Ectodermal cell (in vitro differentiated cells): ENCODE measurements at regions not wholly inside any gene's neighbourhood (a gene's known extent, or its start where the extent isn't known, plus 50 kb on each side); places are given as distances from the start of the nearest gene placed in this dataset.
"Not testable (repeated sequence)": the region's sequence is repeated elsewhere in the genome, so short reads cannot be mapped to it uniquely, and the experiment has no call there.

Experiments used
- H3K27ac ChIP-seq: 2 replicates; pipeline ENCODE4 v1.7.0; 2013; ENCODE audit warnings: mild to moderate bottlenecking, low read depth, low read length; ENCODE audit not compliant: insufficient read depth, poor library complexity, severe bottlenecking
- H3K27me3 ChIP-seq: 2 replicates; pipeline ENCODE4 v1.7.0; 2013; ENCODE audit warnings: mild to moderate bottlenecking, low read length; ENCODE audit not compliant: insufficient read depth, control insufficient read depth, poor library complexity, severe bottlenecking
- H3K36me3 ChIP-seq: one replicate; pipeline ENCODE4 v1.7.0; 2013; ENCODE audit warnings: low read length; ENCODE audit not compliant: control insufficient read depth, insufficient read depth
- H3K4me1 ChIP-seq: one replicate; pipeline ENCODE4 v1.7.0; 2013; ENCODE audit warnings: low read length; ENCODE audit not compliant: control insufficient read depth, insufficient read depth
- H3K4me3 ChIP-seq: 2 replicates; pipeline ENCODE4 v1.7.0; 2013; ENCODE audit warnings: low read depth, low read length, control low read depth; ENCODE audit not compliant: insufficient read depth
- H3K9me3 ChIP-seq: 2 replicates; pipeline ENCODE4 v1.7.0; 2013; ENCODE audit warnings: mild to moderate bottlenecking, low read length, moderate library complexity; ENCODE audit not compliant: control insufficient read depth
- WGBS, 2 experiments: methylation state at CpG; one replicate each; pipeline ENCODE4 v1.1.7; 2013; ENCODE audit warnings: missing lambda C conversion rate in 2 of 2; 5-methylcytosine and 5-hydroxymethylcytosine counted together

DNA sequence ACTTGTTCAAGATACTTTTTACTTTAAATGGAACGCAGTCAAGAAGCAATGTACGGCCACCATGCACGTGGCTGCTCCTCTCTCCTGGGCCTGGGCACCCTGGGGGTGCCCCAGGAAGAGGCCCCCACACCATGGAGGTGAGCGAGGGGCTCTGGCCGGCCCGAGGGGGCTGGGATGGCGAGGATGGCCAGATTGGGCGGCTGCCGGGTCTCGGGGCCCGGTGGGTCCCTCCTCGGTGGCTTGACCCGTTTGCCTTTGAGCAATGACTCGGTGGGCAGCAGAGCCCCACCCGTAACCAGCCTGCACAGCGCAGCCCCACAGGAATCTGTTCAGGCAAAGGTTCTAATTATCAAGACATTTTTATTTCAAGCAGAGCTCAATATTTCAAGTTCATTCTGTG is 167.4 kb downstream of the BRD1 start:
- H3K36me3 ChIP-seq, result no peaks in the 10 kb centered on the region
- no peak overlapping the region for H3K4me3 ChIP-seq
- no peaks in the 10 kb centered on the region for H3K4me1 ChIP-seq
- no peak overlapping the region for H3K27ac ChIP-seq
- H3K27me3 ChIP-seq, result no peaks in the 10 kb centered on the region
- WGBS, 2 experiments, result 94 to 96% methylated on average over 16 of the region's 16 CpGs
- H3K9me3 ChIP-seq, result no peaks in the 10 kb centered on the region

DNA sequence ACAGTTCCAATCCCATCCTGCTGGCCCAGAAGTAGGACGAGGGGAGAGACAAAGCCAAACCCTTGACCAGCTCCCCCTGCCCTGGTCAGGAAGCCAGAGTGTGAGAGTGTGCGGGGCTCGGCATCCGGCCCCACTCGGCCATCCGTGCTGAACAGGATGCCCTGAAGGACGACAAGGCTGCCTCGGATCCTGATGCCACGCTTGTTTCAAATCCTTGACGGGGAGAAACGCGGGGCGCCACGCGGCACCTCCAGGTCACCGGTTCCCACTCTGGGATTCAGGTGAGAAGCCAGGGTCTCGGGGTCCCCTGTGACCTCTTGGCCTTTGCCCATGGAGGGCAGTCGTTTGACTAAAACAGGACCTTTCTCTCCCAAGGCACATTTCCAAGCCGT is 167.8 kb downstream of the BRD1 start:
- WGBS, 2 experiments, result 92 to 93% methylated on average over 19 of the region's 19 CpGs
- no peak overlapping the region for H3K27ac ChIP-seq
- no peaks in the 10 kb centered on the region for H3K9me3 ChIP-seq
- H3K4me1 ChIP-seq, result no peaks in the 10 kb centered on the region
- H3K36me3 ChIP-seq, result no peaks in the 10 kb centered on the region
- H3K4me3 ChIP-seq, result no peak overlapping the region
- H3K27me3 ChIP-seq, result peaks cover 1% of the 10 kb centered on the region

- no peaks in the 10 kb centered on the region for H3K36me3 ChIP-seq
- peaks cover 4% of the 10 kb centered on the region for H3K27me3 ChIP-seq
- 92% methylated on average over 19 of the region's 19 CpGs for WGBS, 2 experiments
- H3K9me3 ChIP-seq, result no peaks in the 10 kb centered on the region
- no peak overlapping the region for H3K4me3 ChIP-seq
- no peak overlapping the region for H3K27ac ChIP-seq
- H3K4me1 ChIP-seq, result no peaks in the 10 kb centered on the region
These were observed 168.3 kb downstream of the BRD1 start for GRCh38 chr22:49659281-49659923.

DNA sequence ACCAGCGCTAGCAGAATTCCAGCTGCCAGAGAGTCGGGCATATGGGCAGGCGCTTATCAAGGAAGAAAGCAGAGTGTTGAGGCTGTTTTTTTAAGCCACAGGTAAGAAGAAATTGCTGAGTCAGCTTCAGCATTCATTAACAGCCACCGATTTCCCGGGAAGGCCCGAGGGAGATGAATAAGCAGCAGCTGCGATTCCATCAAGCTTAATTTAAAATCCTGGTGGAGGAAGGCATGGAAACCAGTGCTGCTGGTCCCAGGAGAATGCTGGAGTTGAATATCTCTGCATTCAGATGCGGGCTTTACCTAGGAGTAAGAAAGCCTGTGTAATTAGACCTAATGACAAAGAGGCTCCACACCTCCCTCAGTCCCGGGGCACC is 168.8 kb downstream of the BRD1 start:
- WGBS, 2 experiments, result 80 to 82% methylated on average over 9 of the region's 9 CpGs
- peaks cover 4% of the 10 kb centered on the region for H3K27me3 ChIP-seq
- H3K9me3 ChIP-seq, result no peaks in the 10 kb centered on the region
- H3K27ac ChIP-seq, result no peak overlapping the region
- H3K36me3 ChIP-seq, result no peaks in the 10 kb centered on the region
- H3K4me1 ChIP-seq, result no peaks in the 10 kb centered on the region
- no peak overlapping the region for H3K4me3 ChIP-seq

DNA sequence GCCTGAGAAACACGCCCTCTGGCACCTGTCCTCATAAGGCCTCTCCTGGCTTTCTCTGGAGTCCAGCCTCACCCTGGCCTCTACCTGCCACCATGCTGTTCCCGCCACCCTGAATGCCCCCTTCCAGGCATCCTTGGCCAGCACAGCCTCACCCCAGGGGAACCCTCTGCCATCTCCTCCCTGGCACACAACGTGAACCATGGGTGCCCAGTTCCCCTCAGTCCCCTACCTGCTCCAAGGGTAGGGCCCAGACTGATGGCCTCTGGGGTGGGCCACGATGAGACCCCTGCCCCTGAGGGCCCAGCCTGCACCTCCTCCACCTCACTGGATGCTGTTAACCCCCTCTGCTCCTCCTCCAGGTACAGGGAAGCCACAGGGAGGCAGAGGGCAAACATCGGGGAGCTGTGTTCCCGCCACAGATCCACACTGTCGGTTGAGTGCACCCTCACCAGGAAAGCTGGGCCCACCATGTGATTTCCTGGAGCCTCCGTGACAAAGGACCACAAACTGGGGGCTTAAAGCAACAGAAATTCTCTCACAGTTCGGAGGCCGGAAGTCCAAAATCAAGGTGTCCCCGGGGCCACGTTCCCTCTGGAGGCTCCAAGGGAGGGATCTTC is 169.6 kb downstream of the BRD1 start:
- Histone ChIP-seq H3K9me3 (no peaks in the 10 kb centered on the region), H3K27me3 (peaks cover 4% of the 10 kb centered on the region), H3K4me1 (no peaks in the 10 kb centered on the region), H3K27ac (no peak overlapping the region), H3K36me3 (no peaks in the 10 kb centered on the region), H3K4me3 (no peak overlapping the region)
- WGBS, 2 experiments, result 90 to 93% methylated on average over 12 of the region's 12 CpGs

DNA sequence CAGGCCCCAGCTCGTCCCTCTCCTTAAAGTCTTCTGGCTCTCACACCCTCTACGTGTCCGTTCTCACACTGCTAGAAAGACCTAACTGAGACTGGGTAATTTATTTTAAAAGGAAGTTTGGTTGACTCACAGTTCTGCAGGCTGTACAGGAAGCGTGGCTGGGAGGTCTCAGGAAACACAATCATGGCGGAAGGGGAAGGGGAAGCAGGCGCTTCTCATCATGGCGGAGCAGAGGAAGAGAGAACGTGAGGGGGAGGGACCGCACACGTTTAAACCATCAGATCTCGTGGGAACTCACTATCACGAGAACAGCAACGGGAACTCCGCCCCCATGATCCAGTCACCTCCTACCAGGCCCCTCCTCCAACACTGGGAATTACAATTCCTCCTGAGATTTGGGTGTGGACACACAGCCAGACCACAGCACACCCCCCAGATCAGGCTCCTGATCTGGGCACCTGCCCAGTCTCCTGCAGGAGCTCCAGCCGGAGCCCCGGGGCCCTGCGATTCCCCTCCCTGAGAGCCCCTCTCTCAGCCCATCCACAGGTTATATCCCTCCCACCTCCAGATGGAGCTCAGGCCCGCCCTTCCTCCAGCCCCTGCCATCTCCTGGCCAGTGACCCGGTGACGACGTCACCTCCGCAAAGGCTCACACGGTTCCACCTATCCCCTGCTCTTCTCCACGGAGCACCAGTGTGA is 170.2 kb downstream of the BRD1 start:
- H3K27me3 ChIP-seq, result peaks cover 4% of the 10 kb centered on the region
- H3K27ac ChIP-seq, result no peak overlapping the region
- no peaks in the 10 kb centered on the region for H3K9me3 ChIP-seq
- no peaks in the 10 kb centered on the region for H3K4me1 ChIP-seq
- no peaks in the 10 kb centered on the region for H3K36me3 ChIP-seq
- 92 to 93% methylated on average over 24 of the region's 24 CpGs for WGBS, 2 experiments
- no peak overlapping the region for H3K4me3 ChIP-seq

DNA sequence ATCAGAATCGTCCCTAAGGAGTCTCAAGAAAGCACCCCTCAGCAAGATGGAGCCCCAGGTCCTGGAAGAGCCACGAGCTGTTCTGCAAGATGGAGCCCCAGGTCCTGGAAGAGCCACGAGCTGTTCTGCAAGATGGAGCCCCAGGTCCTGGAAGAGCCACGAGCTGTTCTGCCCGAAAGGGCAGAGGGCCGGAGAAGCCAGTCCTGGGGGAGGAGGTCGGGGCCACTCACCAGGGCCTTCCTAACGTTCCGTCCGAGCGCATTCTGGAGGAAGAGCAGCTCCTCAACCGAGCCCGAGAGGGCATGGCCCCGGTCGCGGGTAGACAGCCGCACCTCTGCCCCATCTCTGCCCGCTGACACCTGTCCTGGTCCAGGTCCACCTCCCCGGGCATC is 170.8 kb downstream of the BRD1 start:
- not testable (repeated sequence) for H3K9me3 ChIP-seq, H3K36me3 ChIP-seq, H3K27ac ChIP-seq, H3K27me3 ChIP-seq, H3K4me3 ChIP-seq, H3K4me1 ChIP-seq
- WGBS, 2 experiments, result 86 to 87% methylated on average over 19 of the region's 19 CpGs

DNA sequence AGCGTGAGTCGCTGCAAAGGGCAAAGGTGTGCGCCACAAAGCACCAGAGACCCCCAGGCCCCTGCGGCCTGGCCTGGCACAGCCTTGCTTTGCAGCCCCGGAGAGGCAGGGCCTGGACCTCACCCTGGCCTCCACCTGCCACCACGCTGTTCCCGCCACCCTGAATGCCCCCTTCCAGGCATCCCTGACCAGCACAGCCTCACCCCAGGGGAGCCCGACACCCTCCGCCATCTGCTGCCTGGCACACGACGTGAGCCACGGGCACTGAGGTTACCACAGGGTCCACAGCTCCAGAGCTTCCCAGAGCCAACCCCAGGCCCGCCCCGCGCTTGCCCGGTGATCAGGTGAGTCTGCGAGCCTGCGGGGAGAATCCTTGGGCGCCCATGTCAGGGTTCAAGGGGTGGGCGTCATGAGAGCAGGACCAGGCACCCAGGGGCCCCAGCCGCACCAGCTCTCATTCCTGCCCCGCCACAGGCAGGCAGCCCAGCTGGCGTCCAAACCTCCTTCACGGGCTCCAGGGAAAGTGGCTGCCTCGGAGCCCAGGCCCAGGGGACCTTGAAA is 171.3 kb downstream of the BRD1 start:
- 95 to 96% methylated on average over 25 of the region's 25 CpGs for WGBS, 2 experiments

DNA sequence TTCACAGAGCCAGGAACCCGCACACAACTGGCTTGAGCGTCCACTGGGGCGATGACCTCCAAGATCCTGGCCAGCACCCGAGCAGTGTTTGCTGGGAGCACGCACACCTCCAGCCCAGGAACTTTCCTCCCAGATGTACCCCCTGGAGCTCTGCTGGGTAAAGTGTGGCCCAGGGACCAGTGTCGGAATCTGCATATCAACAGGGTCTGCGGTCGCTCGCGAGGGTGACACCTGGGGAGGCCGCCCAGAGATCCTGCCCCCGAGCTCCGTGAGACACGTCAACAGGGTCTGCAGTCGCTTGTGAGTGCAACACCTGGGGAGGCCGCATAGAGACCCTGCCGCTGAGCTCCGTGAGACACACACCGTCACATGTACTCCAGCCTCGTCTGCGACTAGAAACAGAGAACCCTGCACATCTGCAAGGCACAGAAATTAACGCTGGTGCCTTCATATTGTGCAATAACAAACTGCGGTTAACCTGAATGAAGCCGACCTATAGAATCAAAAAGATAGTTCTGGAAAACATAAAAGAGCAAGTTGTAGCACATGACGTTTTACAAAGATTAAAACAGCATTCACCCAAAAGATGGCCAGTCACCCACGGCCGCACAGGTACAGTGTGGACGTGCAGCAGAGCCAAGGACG is 172.4 kb downstream of the BRD1 start:
- H3K27me3 ChIP-seq, result peaks cover 4% of the 10 kb centered on the region
- H3K4me3 ChIP-seq, result no peak overlapping the region
- H3K27ac ChIP-seq, result no peak overlapping the region
- no peaks in the 10 kb centered on the region for H3K9me3 ChIP-seq
- H3K4me1 ChIP-seq, result peaks cover 3% of the 10 kb centered on the region
- WGBS, 2 experiments, result 64 to 65% methylated on average over 29 of the region's 29 CpGs
- no peaks in the 10 kb centered on the region for H3K36me3 ChIP-seq

More for the DNA sequence above, 171.3 kb downstream of the BRD1 start:
- H3K4me3 ChIP-seq, result no peak overlapping the region
- no peak overlapping the region for H3K27ac ChIP-seq
- no peaks in the 10 kb centered on the region for H3K9me3 ChIP-seq
- H3K36me3 ChIP-seq, result no peaks in the 10 kb centered on the region
- H3K4me1 ChIP-seq, result no peaks in the 10 kb centered on the region
- H3K27me3 ChIP-seq, result peaks cover 4% of the 10 kb centered on the region
